ENCODE measurements at regions not wholly inside any gene's neighbourhood (a gene's known extent, or its start where the extent isn't known, plus 50 kb on each side); places are given as distances from the start of the nearest gene placed in this dataset.
A peak's percentile ranks its signal among the peaks of the same experiment; 100 is the strongest.

GRCh38 chr9:73753171-73753570 lies 601.5 kb downstream of the ANXA1 start:
- no peak for DNase-seq (ENCODE audit: low read depth)

GRCh38 chr9:73761905-73762304 lies 610.2 kb downstream of the ANXA1 start:
- DNase-seq (ENCODE audit: low read depth) = no peak

- DNase-seq (ENCODE audit: low read depth) = no peak
Observed at GRCh38 chr9:73773896-73774295, 622.2 kb downstream of the ANXA1 start.

- DNase-seq (ENCODE audit: low read depth) = no peak
Observed at GRCh38 chr9:73775757-73776156, 624.1 kb downstream of the ANXA1 start.

- peak; percentile 71 for DNase-seq (ENCODE audit: low read depth)
Observed at GRCh38 chr9:73780916-73781315, 629.3 kb downstream of the ANXA1 start.

- no peak for DNase-seq (ENCODE audit: low read depth)
Observed at GRCh38 chr9:73782166-73782565, 630.5 kb downstream of the ANXA1 start.

GRCh38 chr9:73799446-73799845 lies 647.8 kb downstream of the ANXA1 start:
- no peak for DNase-seq (ENCODE audit: low read depth)

- DNase-seq (ENCODE audit: low read depth) = no peak
Observed at GRCh38 chr9:73805111-73805510, 653.4 kb downstream of the ANXA1 start.

- no peak for DNase-seq (ENCODE audit: low read depth)
Observed at GRCh38 chr9:73805853-73806458, 654.3 kb downstream of the ANXA1 start.

GRCh38 chr9:73806876-73807275 lies 655.2 kb downstream of the ANXA1 start:
- no peak for DNase-seq (ENCODE audit: low read depth)

GRCh38 chr9:73807952-73808351 lies 656.3 kb downstream of the ANXA1 start:
- no peak for DNase-seq (ENCODE audit: low read depth)

- DNase-seq (ENCODE audit: low read depth) = no peak
Observed at GRCh38 chr9:73810585-73811215, 659.0 kb downstream of the ANXA1 start.

GRCh38 chr9:73813546-73813945 lies 661.9 kb downstream of the ANXA1 start:
- no peak for DNase-seq (ENCODE audit: low read depth)

- DNase-seq (ENCODE audit: low read depth) = no peak
Observed at GRCh38 chr9:73816905-73817304, 665.2 kb downstream of the ANXA1 start.

- DNase-seq (ENCODE audit: low read depth) = no peak
Observed at GRCh38 chr9:73824671-73825070, 672.5 kb upstream of the RORB start.

GRCh38 chr9:73838871-73839270 lies 658.3 kb upstream of the RORB start:
- DNase-seq (ENCODE audit: low read depth) = no peak

GRCh38 chr9:73839471-73839870 lies 657.7 kb upstream of the RORB start:
- no peak for DNase-seq (ENCODE audit: low read depth)

GRCh38 chr9:73841018-73841417 lies 656.1 kb upstream of the RORB start:
- DNase-seq (ENCODE audit: low read depth) = no peak

GRCh38 chr9:73844135-73844534 lies 653.0 kb upstream of the RORB start:
- DNase-seq (ENCODE audit: low read depth) = no peak

GRCh38 chr9:73845539-73845938 lies 651.6 kb upstream of the RORB start:
- no peak for DNase-seq (ENCODE audit: low read depth)

- no peak for DNase-seq (ENCODE audit: low read depth)
Observed at GRCh38 chr9:73845954-73846690, 651.0 kb upstream of the RORB start.

GRCh38 chr9:73847536-73847935 lies 649.6 kb upstream of the RORB start:
- no peak for DNase-seq (ENCODE audit: low read depth)

GRCh38 chr9:73853549-73853948 lies 643.6 kb upstream of the RORB start:
- no peak for DNase-seq (ENCODE audit: low read depth)
